ENCODE measurements at regions not wholly inside any gene's neighbourhood (a gene's known extent, or its start where the extent isn't known, plus 50 kb on each side); places are given as distances from the start of the nearest gene placed in this dataset.

DNA sequence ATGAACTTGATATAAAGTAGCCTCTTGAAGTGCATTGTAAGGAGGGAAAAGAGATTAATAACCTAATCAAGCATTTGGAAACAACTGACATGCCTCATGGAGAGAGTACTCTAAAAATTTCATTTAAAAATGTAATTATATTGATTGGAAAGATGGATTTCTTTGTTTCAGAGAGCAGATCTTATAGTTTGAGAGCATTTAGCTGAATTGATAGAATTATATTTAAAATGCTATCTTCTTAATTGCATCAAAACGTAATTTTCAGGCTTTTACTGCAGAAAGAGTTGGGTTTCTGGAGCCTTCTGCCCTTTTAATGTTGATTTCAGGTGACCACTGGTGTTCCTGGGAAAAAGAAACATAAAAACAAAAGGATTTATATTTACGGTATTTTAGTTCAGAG is 130.6 kb downstream of the EDN3 start:
- DNase-seq (ENCODE audit: low read depth in 2 of 2): no peak

DNA sequence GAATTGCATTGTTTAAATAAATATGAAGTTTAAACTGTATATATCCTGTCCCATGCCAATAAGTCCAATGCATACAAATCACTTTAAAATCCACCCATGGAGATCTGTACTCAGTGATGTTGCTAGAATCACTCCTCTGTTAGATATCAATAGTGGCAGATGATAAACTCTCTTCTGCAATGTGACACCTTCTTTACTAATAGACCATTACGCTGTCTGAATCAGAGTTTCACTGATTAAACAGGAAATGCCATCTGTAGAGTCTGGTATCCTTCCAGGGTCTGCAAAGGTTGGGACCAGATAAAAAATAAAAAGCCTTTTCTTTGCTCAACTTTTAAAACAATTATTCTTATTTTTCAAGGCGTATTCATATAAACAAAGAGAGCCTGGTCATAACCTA is 134.5 kb downstream of the EDN3 start:
- no peak for DNase-seq (ENCODE audit: low read depth in 2 of 2)

DNA sequence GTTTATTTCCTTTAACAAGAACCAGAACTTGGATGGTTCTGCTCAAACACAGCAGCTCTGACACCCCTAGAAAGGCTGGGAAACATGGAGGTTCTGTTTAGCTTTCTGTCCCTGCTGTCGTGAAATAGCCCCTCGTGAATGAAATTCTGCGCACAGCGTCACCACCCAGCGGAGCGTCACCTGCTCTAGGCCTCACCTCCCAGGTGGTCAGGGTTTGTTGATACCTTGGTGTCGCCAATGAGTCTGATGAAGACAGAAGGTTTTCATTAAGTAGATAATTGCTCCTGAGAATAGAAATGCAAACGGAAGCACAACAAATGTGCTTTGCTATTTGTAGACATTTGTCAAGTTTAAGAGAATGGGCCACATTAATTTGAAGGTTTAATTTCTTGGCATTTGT is 135.1 kb downstream of the EDN3 start:
- no peak for DNase-seq (ENCODE audit: low read depth in 2 of 2)

DNA sequence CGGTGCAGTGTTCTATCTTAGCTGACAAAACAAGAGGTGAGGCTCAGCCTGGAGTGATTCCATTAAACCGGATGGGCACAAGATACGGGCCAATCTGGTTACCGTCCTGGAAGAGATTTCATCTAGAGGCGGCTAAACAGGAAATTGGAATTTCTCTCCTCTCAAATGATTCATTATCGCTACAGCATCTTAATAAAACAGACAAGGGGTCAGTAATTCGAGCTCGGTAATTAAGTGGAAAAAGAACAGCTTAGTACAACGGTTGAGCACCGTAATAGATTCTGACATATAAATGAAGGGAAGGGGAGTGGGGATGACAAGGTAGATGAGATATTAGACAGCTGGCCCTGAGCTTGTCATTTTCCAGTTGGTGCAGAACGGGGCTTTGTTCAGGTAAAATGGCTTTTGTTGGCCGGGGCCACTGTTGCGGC is 137.2 kb downstream of the EDN3 start:
- no peak for DNase-seq (ENCODE audit: low read depth in 2 of 2)

DNA sequence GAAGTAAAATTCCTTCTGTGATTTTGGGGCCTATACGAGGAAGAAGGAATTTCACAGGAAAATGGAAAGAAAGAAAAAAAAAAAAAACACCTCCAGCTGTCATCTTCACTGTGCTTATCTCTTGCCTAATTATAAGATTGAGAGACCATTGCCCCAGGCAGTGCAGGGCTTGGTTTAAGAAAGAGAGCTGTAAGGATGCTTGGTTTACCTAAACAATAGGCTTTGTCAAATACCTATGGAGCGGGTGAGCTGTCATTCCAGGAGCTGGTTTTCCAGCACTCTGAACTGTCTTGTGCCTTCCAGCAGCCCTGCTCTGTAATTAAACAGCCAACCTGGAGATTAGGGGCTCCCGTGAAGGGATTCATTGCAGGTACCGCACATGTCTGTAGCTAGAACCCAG is 137.8 kb downstream of the EDN3 start:
- no peak for DNase-seq (ENCODE audit: low read depth in 2 of 2)

DNA sequence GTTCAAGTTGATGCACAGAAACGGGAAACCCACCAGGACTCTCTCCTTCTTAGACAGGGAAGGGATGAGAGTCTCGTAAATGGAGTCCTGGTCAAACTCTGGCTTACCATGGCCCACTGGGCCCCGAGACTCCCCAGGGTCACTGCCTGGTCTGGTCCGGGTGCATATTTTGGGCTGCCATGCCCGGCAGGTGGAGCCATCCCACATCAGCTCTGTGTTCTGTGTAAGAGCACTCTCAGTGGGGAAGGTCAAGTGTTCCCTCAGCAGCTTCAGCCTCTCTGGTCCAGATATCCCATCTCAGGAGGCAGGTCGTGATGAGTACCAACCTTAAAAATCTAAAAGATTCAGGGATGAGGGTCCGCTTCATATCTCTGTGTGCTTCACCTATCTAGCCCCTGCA is 138.8 kb downstream of the EDN3 start:
- DNase-seq (ENCODE audit: low read depth in 2 of 2): no peak

DNA sequence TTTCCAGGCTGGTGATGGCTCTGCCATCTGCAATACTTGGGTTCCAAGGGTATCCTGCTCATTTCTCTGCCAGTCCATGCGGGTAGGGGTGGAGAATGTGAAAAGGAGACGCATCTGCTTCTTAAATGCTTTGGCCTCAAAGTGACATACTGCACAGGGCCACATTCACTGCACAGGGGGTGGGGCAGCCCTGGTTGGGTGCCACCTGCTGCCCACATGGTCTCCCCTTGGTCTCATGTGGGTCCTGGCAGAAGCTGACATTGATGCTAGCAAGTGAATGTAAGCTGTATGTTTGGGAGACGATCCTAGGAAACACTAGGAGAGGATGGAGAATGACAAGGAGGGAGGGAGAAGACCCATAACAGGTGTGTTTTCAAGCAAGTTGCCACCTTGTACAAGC is 140.9 kb downstream of the EDN3 start:
- no peak for DNase-seq (ENCODE audit: low read depth in 2 of 2)

DNA sequence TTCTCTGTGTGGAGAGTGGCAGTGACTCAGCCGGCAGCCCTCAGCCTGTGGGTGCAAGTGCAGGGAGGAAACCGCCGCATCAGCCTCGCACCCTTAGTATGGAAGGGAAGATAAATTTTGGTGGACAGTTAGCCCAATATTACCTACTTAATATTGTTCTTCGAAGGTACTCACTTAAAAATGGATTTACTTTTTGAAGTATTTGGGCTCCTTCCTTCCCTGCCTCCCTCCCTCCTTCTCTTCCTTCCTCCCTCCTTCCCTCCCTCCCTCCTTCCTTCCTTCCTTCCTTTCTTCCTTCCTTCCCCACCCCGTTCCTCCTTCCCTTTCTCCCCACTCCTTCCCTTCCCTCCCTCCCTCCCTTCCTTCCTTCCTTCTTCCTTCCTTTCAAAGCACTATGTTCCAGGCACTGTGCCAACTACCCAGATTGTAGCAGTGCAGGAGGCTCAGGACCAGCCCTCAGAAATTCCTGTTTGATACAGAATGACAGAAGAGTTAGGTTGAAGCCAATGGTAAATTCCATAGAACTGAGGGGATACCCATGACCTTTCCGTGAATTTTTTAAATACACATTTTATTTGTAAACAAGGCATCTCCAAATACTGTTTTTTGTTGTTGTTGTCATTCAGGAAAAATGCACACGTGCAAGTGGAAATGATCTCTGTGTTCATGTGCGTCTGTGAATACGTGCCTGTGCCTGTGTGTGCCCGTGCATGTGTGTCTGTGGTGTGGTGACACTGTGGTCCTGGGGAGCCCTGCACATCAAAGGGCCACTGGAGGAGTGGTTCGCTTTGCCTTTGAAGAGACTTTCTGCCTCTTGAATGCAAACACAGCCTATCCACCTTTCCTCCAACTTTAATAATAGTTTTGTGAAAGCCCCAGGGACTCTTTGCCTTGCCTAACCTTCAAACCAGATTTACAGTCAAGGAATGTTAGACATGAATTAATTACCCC is 141.7 kb downstream of the EDN3 start:
- no peak for DNase-seq (ENCODE audit: low read depth in 2 of 2)

DNA sequence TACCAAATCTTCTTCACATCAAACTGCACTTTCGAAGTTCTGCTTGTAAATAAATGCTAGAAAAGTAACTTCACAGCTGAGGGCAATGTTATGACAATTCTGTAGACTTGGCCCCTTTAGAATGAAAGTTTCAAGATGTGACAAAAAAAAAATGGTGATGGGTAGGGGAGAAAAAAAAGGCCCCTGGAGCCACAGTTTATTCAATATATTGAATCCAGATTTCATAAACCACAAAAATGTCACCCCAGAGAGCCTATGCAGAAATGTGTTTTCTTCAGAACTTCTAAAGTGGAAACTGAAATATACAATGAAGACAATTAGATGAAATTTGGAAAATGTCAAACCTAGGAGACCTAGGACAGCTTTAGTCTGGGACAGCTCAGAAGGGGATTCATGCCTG is 143.1 kb downstream of the EDN3 start:
- no peak for DNase-seq (ENCODE audit: low read depth in 2 of 2)

DNA sequence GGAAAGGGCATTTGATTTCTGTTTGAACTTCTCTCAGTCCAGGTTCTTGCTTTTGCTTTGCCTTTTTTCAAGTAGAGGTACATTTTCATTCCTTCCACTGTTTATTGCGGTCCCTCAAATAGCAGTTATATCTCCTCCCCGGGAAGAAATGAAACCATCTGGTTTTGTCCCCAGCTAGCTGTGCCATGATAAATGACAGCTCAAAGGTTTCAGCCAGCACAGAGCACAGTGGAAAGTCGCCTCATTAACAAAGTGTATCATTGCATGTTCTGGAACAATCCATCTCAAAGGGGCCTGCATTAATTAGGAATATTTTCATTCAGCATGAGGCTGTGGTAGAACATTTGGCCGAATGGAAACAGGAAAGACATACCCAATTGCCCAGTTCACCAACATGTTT is 146.0 kb downstream of the EDN3 start:
- DNase-seq (ENCODE audit: low read depth in 2 of 2): no peak

DNA sequence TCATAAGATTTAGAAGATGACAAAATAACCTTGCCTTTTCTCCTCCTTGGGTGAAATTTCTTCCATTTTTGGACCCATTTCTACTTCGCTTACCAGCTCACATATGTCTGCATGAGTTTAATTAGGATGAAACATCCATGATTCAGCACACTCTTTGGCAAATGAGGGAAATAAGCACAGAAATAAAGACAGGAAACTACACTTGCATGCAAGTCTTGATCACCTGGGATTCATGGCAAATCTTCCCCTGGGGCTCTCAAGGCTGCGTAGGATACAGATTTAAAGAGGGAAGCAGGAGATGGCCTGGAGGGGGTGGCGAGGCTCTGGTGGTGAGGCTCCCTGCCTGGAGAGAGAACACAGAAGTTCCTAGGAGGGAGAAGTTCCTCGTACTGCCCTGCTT is 147.8 kb downstream of the EDN3 start:
- DNase-seq (ENCODE audit: low read depth in 2 of 2): no peak

DNA sequence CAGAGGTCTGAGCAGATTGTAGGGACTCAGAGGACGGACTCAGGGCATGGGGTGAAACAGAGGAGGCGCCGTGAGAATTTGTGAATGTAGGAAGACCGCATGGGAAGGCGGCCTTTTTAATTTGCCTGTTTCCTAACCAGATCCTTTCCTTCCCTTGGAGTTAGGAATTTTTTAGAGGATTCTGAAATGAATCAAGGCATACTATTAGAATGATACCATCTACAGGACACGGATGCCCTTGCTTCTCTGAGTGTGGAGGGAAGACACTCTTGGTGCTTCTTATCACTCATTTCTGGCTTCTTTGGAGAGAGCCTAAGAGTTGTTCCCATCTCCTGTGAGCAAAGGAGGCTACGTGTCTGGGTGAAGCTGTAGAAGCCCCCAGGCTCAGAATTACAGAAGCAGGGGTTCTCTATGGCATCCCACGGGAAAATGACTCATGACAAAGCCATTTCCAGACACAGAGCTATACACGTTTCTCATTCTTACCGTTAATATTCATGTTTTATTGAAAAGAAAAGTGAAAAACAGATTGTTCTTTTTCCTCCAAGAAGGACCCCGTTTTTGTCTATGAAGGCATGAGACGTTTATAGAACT is 148.5 kb downstream of the EDN3 start:
- DNase-seq (ENCODE audit: low read depth in 2 of 2): no peak

DNA sequence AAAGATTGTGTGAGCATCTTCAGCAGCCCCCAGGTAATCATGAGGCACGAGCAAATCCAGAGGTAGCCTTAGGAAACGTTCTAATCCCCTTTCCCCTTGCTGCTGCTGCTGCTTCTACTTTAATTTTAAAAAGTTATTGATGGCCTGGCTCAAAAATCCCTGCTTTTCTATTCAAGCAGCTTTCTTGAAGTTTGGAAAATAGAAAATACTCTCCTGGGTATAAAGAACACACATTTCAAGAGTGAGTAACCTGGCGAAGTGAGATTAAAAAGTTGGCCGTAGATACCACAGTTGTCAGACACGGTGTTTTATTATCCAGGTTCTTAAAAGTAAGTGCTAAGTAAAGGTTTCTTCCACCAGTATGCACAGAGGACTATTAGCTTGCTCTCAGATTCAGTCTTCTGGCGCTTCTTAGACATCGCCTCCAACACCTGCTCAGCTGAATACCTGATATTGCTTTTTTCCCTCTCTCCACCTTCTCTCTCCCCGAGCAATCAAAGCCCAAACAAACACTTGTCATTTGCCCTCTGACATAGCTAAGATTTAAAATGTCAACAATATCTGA is 150.7 kb downstream of the EDN3 start:
- no peak for DNase-seq (ENCODE audit: low read depth in 2 of 2)

DNA sequence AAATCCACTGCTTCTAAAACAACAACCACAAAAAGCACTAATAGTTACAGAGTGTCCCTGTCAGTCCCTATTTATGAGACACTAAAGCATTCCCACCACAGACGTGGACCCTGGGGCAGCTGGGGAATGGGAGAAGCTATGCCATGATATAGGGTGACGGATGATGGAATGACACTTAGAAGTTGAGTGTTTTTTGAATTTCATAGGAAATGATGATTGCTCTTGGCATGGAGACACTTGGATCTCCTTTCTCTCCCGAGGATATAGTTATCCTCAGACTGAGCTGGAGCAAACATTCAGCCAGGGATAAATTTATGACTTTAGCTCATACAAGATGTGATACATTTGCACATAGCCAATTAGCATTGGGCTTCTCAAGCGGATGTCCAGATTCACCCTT is 151.2 kb downstream of the EDN3 start:
- DNase-seq (ENCODE audit: low read depth in 2 of 2): no peak

DNA sequence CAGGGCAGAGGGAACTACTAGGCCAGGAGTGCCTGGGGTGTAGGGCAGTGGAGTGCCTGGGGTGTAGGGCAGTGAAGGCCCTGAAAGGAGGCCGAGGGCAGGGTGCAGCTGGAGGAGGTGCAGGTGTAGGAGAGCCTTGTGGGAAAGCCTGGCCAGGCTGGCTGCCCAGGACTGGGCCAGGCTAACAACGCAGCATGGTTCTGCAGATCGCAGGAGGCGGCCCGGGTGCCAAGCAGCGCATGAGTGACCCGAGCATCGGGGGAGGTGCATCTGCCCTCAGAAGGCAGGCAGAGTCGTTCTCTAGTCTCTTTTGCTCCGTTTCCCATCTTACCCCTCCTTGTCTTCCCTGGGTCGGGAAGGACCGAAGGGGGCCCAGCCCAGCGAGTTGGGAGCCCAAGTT is 151.5 kb upstream of the PHACTR3 start:
- DNase-seq (ENCODE audit: low read depth in 2 of 2): no peak

DNA sequence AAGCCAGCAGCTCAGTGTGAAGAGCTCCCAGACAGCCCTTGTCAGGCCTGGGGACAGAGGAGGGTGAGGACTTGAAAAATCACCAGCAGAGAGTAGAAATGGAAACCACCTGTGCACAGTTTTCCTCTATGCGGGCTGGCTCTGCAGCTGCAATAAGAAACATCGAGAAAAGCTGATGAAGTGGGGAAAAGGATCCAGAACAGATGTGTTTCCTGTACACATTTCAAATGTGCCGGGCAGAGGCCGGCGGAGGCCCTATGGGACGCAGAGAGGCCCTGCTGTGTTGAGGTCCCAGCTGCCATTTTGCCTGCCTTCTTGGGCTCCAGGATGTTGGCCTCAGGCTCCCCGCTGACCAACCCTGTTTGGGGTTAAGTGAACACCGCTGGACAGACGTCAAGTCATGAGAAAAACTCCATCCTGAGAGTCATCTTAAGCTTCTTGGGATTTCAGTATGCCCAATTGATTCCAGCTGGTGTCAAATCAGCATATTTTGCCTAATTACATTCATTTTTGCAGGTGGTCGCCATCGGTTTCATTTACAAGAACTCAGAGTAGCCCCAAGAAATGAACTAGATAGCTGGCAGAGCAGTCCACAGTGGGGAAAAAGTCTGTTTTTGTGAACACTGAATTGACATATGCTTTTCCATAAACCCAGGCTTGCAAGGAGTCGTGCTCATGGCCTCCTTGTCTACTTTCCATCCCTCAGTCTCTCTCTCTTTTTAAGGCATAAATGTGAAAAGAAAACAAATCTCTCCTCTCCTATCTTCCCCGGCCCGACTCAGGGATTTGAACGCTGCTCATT is 150.4 kb upstream of the PHACTR3 start:
- DNase-seq (ENCODE audit: low read depth in 2 of 2): no peak

DNA sequence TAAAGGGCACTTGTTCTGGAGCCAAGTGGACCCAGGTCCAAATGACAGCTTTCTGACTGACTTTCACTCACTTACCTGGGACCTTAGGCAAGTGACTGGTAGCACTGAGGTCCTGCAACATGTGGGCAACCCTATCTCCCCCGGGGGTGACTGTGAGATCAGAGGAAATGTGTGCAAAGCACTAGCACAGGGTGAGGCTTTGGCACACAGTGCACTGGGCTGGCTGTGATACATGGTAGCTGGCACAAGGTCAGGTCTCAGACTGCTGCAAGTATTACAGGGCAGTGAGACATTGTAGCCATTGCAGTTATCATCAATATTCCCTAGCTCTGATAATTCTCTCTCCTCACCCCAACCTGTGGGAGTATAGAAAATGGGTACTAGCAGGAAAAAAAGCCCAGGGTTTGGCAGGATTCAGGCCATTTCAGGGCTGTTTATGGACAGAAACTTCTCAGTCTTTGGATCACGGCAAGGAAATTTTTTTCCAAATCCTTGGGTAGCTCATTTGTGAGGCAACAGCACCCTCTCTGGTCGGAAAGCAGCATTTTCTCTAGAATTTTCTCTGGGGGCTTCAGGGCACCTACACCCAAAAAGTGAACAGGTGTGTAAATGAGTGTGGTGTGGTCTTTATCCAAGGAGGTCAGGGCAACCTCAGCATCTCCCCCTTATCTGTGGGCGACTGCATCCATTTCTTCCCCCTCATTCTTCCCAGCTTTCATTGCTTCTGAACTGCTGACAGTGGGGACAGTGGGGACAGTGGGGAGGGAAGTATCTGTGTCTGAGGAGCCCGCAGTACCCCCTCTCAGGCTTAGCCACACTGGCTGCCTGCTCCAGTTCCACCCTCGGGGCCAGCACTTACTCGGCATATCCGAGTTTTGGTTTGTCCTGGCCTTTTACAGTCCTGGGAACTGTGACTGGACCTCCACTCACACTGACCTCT is 148.7 kb upstream of the PHACTR3 start:
- no peak for DNase-seq (ENCODE audit: low read depth in 2 of 2)

DNA sequence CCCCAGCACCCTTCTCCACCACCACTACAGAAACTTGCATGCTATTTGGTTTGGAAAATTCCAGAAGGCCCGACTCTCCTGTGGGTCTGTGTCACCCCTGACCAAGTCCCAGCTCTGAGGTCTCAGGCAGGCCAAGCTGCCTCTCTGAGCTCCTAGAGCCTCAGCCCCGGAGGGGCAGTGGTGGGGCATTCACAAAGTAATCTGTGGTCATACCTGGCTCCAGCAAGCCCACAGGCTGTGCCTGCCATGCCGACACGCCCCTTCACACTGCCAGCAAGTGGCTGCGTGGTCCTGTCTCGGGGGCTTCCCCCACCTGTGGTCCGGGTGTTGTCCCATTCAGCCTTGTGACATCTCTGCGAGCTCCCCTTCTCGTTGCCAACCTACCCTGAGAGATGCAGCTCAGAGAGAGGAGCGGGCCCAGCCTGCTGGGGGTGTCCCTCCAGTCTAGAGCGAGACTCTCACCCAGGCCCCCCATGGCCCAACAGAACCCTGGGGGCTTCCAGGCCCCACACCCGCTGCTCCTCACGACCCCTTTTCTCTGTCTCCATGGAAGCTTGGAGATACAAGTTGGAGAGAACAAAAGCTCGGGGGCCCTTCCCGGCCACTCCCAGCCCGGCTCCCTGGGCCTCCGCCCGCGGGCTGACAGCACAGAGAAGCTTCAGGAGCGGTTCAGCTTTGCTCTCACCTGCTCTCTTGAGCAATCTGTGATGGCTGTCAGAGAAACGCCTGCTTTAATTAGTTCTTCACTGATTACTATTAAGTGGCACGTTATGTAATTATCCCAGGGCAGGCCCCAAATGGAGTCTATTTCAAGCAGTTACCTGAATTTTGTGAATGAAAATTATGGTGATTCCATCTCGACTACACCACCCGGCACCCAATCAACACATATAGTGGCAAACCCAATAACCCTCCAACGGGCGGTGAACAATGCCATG is 147.7 kb upstream of the PHACTR3 start:
- DNase-seq (ENCODE audit: low read depth in 2 of 2): no peak

DNA sequence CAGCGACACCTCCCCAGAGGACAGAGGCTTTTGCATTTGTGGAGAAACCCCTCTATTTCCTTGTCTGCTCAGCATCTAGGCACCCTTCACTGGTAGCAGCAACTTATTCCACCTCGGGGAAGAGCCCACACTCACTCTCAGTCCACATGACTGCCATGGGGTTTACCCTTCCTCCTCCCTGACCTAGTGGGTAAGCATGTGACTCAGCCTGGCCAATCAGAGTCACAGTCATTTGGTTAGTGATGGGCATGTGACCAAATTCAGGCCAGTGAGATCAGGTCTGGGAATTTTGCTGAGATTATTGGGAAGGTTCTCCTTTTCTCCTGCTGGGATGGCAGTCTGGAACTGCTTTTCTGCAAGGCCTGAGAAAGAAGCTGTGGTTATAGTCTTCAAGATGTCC is 145.7 kb upstream of the PHACTR3 start:
- DNase-seq (ENCODE audit: low read depth in 2 of 2): no peak

DNA sequence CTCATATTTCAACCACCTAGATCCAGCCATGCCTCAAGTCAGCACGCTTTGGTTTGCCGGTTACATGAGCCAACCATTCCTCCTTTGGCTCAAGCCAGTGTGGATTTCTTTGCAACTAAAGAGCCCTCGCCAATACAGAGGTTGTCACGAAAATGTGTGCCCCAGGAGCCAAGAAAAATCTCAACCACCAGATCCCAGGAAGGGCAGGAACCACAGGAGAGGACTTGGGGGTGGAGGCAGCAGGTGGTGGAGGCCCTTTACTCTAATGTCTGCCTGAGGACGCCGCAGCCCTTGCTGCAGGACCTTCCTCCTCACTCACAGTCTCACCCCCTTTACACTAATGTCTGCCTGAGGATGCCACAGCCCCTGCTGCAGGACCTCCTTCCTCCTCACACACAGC is 144.8 kb upstream of the PHACTR3 start:
- no peak for DNase-seq (ENCODE audit: low read depth in 2 of 2)
